ENCODE measurements at regions not wholly inside any gene's neighbourhood (a gene's known extent, or its start where the extent isn't known, plus 50 kb on each side); places are given as distances from the start of the nearest gene placed in this dataset.
"Not testable (repeated sequence)": the region's sequence is repeated elsewhere in the genome, so short reads cannot be mapped to it uniquely, and the experiment has no call there.

- H3K36me3 ChIP-seq (ENCODE audit: control insufficient read depth, insufficient read depth, low read length), result no peaks in the 10 kb centered on the region
- H3K4me3 ChIP-seq (ENCODE audit: low read depth, low read length), result no peak overlapping the region
- TF ChIP-seq CTCF (IDR thresholded peaks at IDR 0.05; ENCODE audit: insufficient read depth, low read length, poor library complexity, severe bottlenecking), result no peak
- no peak for DNase-seq (ENCODE audit: low read depth)
- no peaks in the 10 kb centered on the region for H3K27me3 ChIP-seq (ENCODE audit: control insufficient read depth, insufficient read depth, low read length)
These were observed 239.1 kb downstream of the FOXG1 start for GRCh38 chr14:29005647-29006046.

DNA sequence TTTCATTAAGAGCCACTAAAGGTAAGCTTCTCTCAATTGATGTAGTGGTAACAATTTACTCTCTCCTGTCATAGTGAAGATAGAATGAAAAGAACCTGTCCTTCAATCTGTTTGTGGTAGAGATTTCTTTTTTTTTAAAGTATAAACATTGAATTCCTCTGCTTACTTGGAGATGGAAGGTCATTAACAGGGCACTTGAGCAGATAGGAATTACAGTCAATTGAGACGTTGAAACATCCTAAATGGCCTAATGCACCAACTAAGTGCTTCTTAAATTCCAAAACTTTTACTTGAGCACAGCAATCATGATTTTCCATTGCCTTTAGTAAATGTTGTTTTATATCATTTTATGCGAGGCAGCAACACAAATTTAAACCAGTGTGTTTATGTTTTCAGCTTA, 241.4 kb downstream of the FOXG1 start:
- H3K36me3 ChIP-seq (ENCODE audit: control insufficient read depth, insufficient read depth, low read length), result no peaks in the 10 kb centered on the region
- no peaks in the 10 kb centered on the region for H3K27me3 ChIP-seq (ENCODE audit: control insufficient read depth, insufficient read depth, low read length)
- TF ChIP-seq CTCF (IDR thresholded peaks at IDR 0.05; ENCODE audit: insufficient read depth, low read length, poor library complexity, severe bottlenecking), result no peak
- no peak for DNase-seq (ENCODE audit: low read depth)
- no peak overlapping the region for H3K4me3 ChIP-seq (ENCODE audit: low read depth, low read length)

- no peak for DNase-seq (ENCODE audit: low read depth)
- Histone ChIP-seq H3K4me3 (ENCODE audit: low read depth, low read length) (no peak overlapping the region), H3K36me3 (ENCODE audit: control insufficient read depth, insufficient read depth, low read length) (no peaks in the 10 kb centered on the region), H3K27me3 (ENCODE audit: control insufficient read depth, insufficient read depth, low read length) (no peaks in the 10 kb centered on the region)
- TF ChIP-seq CTCF (IDR thresholded peaks at IDR 0.05; ENCODE audit: insufficient read depth, low read length, poor library complexity, severe bottlenecking), result peak; percentile 87
These were observed 249.7 kb downstream of the FOXG1 start for GRCh38 chr14:29016050-29016900.

GRCh38 chr14:29023505-29023904, 256.9 kb downstream of the FOXG1 start:
- not testable (repeated sequence) for H3K36me3 ChIP-seq (ENCODE audit: control insufficient read depth, insufficient read depth, low read length); H3K4me3 ChIP-seq (ENCODE audit: low read depth, low read length); DNase-seq (ENCODE audit: low read depth); H3K27me3 ChIP-seq (ENCODE audit: control insufficient read depth, insufficient read depth, low read length)

- not testable (repeated sequence) for H3K27me3 ChIP-seq (ENCODE audit: control insufficient read depth, insufficient read depth, low read length); H3K36me3 ChIP-seq (ENCODE audit: control insufficient read depth, insufficient read depth, low read length); DNase-seq (ENCODE audit: low read depth); H3K4me3 ChIP-seq (ENCODE audit: low read depth, low read length)
These were observed 260.9 kb downstream of the FOXG1 start for GRCh38 chr14:29027441-29027840.

DNA sequence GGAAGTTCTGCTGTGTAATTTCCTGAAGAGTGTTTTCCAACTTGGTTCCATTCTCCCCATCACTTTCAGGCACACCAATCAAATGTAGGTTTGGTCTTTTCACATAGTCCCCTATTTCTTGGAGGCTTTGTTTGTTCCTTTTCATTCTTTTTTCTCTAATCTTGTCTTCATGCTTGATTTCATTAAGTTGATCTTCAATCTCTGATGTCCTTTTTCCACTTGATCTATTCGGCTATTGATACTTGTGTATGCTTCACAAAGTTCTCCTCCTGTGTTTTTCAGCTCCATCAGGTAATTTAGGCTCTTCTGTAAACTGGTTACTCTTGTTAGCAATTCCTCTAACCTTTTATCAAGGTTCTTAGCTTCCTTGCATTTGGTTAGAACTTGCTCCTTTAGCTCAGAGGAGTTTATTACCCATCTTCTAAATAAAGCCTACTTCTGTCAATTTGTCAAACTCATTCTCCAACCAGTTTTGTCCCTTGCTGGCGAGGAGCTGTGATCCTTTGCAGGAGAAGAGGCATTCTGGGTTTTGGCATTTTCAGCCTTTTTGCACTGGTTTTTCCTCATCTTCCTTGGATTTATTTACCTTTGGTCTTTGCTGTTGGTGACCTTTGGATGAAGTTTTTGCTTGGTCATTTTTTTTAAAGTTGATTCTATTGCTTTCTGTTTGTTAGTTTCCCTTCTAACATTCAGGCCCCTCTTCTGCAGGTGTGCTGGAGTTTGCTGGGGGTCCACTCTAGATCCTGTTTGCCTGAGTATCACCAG, 261.5 kb downstream of the FOXG1 start:
- not testable (repeated sequence) for DNase-seq (ENCODE audit: low read depth); H3K27me3 ChIP-seq (ENCODE audit: control insufficient read depth, insufficient read depth, low read length); H3K36me3 ChIP-seq (ENCODE audit: control insufficient read depth, insufficient read depth, low read length); H3K4me3 ChIP-seq (ENCODE audit: low read depth, low read length)

GRCh38 chr14:29028973-29029582, 262.5 kb downstream of the FOXG1 start:
- Histone ChIP-seq H3K4me3 (ENCODE audit: low read depth, low read length) (no peak overlapping the region), H3K27me3 (ENCODE audit: control insufficient read depth, insufficient read depth, low read length) (no peaks in the 10 kb centered on the region), H3K36me3 (ENCODE audit: control insufficient read depth, insufficient read depth, low read length) (no peaks in the 10 kb centered on the region)
- TF ChIP-seq CTCF (IDR thresholded peaks at IDR 0.05; ENCODE audit: insufficient read depth, low read length, poor library complexity, severe bottlenecking), result no peak
- DNase-seq (ENCODE audit: low read depth), result no peak
